Calu3 (cell line): ENCODE measurements at regions not wholly inside any gene's neighbourhood (a gene's known extent, or its start where the extent isn't known, plus 50 kb on each side); places are given as distances from the start of the nearest gene placed in this dataset.

Source experiments
- BruUV-seq: library from RNA; stranded (reverse); fragments of 400-500 nt; replicated peaks from 2 replicates; lab custom pipeline; 2021; lab: Mats Ljungman, UMichigan
- CTCF ChIA-PET: fragments of 300-600 bp; sonication (Branson Sonifier 250); formaldehyde crosslinking; loops from one replicate; lab custom pipeline; 2022; ENCODE audit warnings: antibody characterized with exemption; lab: Charles Lee
- DNase-seq: peaks from one replicate; pipeline ENCODE4 v3.0.0; 2022
- H3K27ac Mint-ChIP-seq: one replicate; pipeline ENCODE4 v1.8.0; 2022; ENCODE audit warnings: mixed read lengths; ENCODE audit not compliant: unreplicated experiment
- H3K27me3 Mint-ChIP-seq: one replicate; pipeline ENCODE4 v1.8.0; 2022; ENCODE audit warnings: mixed read lengths; ENCODE audit not compliant: unreplicated experiment
- H3K36me3 Mint-ChIP-seq: one replicate; pipeline ENCODE4 v1.8.0; 2022; ENCODE audit warnings: mild to moderate bottlenecking, moderate library complexity, mixed read lengths; ENCODE audit not compliant: insufficient read depth, unreplicated experiment
- H3K4me1 Mint-ChIP-seq: one replicate; pipeline ENCODE4 v1.8.0; 2022; ENCODE audit warnings: mild to moderate bottlenecking, low read depth, mixed read lengths; ENCODE audit not compliant: unreplicated experiment
- H3K4me3 Mint-ChIP-seq: one replicate; pipeline ENCODE4 v1.8.0; 2022; ENCODE audit warnings: mild to moderate bottlenecking, low read depth, moderate library complexity, mixed read lengths; ENCODE audit not compliant: unreplicated experiment
- H3K9me3 Mint-ChIP-seq: one replicate; pipeline ENCODE4 v1.8.0; 2022; ENCODE audit warnings: low read depth, mixed read lengths; ENCODE audit not compliant: unreplicated experiment
- CTCF ChIP-seq: fragments of 200-600 bp; IDR thresholded peaks from one replicate; pipeline ENCODE4 v1.8.0; 2022; ENCODE audit warnings: antibody characterized with exemption; ENCODE audit not compliant: unreplicated experiment
- intact Hi-C: fragments of 100-400 bp; cut with micrococcal nuclease; formaldehyde crosslinking; loops from one replicate; pipeline ENCODE4 v1.10.0; 2022; ENCODE audit not compliant: unreplicated experiment

- Mint-ChIP-seq H3K36me3 (no peaks in the 10 kb centered on the region), H3K4me3 (no peak overlapping the region), H3K27ac (no peak overlapping the region), H3K9me3 (no peaks in the 10 kb centered on the region), H3K27me3 (no peaks in the 10 kb centered on the region), H3K4me1 (no peaks in the 10 kb centered on the region)
- TF ChIP-seq CTCF = no peak
- DNase-seq = no peak
- CTCF ChIA-PET = interaction anchor here (0.6 kb wide), 1 partner anchor 38 kb away, joined by 11 read pairs; no protein-coding TSS in a partner anchor
- no TSS peak for BruUV-seq
- intact Hi-C loops = no loop called here
These were observed 61.2 kb upstream of the LMNB1 start for GRCh38 chr5:126715765-126716164.

GRCh38 chr5:126716861-126717260, 60.1 kb upstream of the LMNB1 start:
- CTCF ChIA-PET = interaction anchor here (0.6 kb wide), 1 partner anchor 288 kb away, joined by 3 read pairs; no protein-coding TSS in a partner anchor

GRCh38 chr5:126718236-126718868, 58.6 kb upstream of the LMNB1 start:
- Mint-ChIP-seq H3K36me3 (no peaks in the 10 kb centered on the region), H3K9me3 (no peaks in the 10 kb centered on the region), H3K4me1 (no peaks in the 10 kb centered on the region), H3K4me3 (no peak overlapping the region), H3K27me3 (no peaks in the 10 kb centered on the region), H3K27ac (no peak overlapping the region)
- CTCF ChIA-PET = no interaction called here
- DNase-seq = no peak
- intact Hi-C loops = no loop called here
- BruUV-seq = no TSS peak
- no peak for TF ChIP-seq CTCF

More at GRCh38 chr5:126716861-126717260, 60.1 kb upstream of the LMNB1 start:
- DNase-seq = no peak
- intact Hi-C loops = no loop called here
- H3K9me3 Mint-ChIP-seq = no peaks in the 10 kb centered on the region
- no peak overlapping the region for H3K27ac Mint-ChIP-seq
- BruUV-seq = no TSS peak
- no peak for TF ChIP-seq CTCF
- no peaks in the 10 kb centered on the region for H3K36me3 Mint-ChIP-seq
- no peak overlapping the region for H3K4me3 Mint-ChIP-seq
- H3K4me1 Mint-ChIP-seq = no peaks in the 10 kb centered on the region
- H3K27me3 Mint-ChIP-seq = no peaks in the 10 kb centered on the region

GRCh38 chr5:126720369-126720768, 56.6 kb upstream of the LMNB1 start:
- BruUV-seq = no TSS peak
- no peak for TF ChIP-seq CTCF
- Mint-ChIP-seq H3K9me3 (peaks cover 6% of the 10 kb centered on the region), H3K27me3 (no peaks in the 10 kb centered on the region), H3K4me3 (no peak overlapping the region), H3K36me3 (no peaks in the 10 kb centered on the region), H3K4me1 (no peaks in the 10 kb centered on the region), H3K27ac (no peak overlapping the region)
- no peak for DNase-seq
- CTCF ChIA-PET = no interaction called here
- intact Hi-C loops = no loop called here
